Retinal pigment epithelial cell (primary cell): ENCODE measurements at regions not wholly inside any gene's neighbourhood (a gene's known extent, or its start where the extent isn't known, plus 50 kb on each side); places are given as distances from the start of the nearest gene placed in this dataset.
"Not testable (repeated sequence)": the region's sequence is repeated elsewhere in the genome, so short reads cannot be mapped to it uniquely, and the experiment has no call there.

Experiments
- DNase-seq: peaks from one replicate; pipeline ENCODE4 v3.0.0-alpha.2; 2010; ENCODE audit warnings: low read depth
- H3K4me3 ChIP-seq: 2 replicates; pipeline ENCODE4 v1.5.1; 2011; ENCODE audit warnings: mild to moderate bottlenecking, low read length, control low read depth, moderate library complexity
- TF ChIP-seq, protein P1 (sequence below): conservative IDR thresholded peaks from 2 replicates; pipeline ENCODE4 v1.5.1; 2011; ENCODE audit warnings: low read depth, low read length, control low read depth, inconsistent platforms

DNA sequence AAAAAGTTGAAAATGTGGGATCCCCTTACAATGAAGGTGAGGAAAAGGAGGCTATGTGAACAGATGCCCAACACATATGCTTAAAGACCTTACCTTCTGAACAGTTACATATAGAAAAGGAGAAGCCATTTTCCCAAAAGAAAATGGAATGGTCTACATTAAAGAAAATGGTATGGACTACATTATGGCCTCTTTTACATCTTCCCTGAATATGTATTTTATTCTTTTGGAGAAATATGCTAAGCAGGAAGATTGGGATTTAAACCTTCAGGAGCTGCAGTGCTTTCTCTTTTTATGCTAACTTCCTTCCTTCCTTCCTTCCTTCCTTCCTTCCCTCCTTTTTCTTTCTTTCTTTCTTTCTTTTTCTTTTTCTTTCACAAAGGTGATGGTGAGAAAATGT lies 155.4 kb downstream of the SEC23IP start:
- DNase-seq = no peak
- TF ChIP-seq, protein P1, sequence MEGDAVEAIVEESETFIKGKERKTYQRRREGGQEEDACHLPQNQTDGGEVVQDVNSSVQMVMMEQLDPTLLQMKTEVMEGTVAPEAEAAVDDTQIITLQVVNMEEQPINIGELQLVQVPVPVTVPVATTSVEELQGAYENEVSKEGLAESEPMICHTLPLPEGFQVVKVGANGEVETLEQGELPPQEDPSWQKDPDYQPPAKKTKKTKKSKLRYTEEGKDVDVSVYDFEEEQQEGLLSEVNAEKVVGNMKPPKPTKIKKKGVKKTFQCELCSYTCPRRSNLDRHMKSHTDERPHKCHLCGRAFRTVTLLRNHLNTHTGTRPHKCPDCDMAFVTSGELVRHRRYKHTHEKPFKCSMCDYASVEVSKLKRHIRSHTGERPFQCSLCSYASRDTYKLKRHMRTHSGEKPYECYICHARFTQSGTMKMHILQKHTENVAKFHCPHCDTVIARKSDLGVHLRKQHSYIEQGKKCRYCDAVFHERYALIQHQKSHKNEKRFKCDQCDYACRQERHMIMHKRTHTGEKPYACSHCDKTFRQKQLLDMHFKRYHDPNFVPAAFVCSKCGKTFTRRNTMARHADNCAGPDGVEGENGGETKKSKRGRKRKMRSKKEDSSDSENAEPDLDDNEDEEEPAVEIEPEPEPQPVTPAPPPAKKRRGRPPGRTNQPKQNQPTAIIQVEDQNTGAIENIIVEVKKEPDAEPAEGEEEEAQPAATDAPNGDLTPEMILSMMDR = no peak
- H3K4me3 ChIP-seq = no peak overlapping the region

- TF ChIP-seq, protein P1 = no peak
- DNase-seq = no peak
- H3K4me3 ChIP-seq = no peak overlapping the region
Measured at GRCh38 chr10:120048391-120048790, 155.9 kb downstream of the SEC23IP start.

DNA sequence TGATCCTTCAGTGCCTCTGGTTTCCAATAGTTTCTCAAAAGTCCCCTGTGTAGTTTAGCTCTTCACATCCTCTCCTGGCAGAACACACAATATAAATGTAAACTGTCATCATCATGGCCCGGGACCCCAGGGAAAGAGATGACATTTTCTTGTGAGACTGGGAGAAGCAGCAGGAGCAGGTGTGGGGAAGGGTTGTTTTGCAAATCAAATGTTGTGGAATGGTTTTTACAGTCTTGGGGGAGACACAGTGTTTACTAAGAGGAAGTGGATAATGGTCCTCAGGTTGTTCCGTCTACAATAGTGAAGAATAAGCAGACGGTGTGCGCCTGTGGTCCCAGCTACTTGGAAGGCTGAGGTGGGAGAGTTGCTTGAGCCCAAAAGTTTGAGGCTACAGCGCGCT lies 159.1 kb downstream of the SEC23IP start:
- no peak for DNase-seq
- TF ChIP-seq, protein P1 = no peak

GRCh38 chr10:120052964-120053702 lies 160.6 kb downstream of the SEC23IP start:
- TF ChIP-seq, protein P1 = no peak
- DNase-seq = no peak
- no peak overlapping the region for H3K4me3 ChIP-seq

More for the DNA sequence above, 159.1 kb downstream of the SEC23IP start:
- H3K4me3 ChIP-seq = no peak overlapping the region

DNA sequence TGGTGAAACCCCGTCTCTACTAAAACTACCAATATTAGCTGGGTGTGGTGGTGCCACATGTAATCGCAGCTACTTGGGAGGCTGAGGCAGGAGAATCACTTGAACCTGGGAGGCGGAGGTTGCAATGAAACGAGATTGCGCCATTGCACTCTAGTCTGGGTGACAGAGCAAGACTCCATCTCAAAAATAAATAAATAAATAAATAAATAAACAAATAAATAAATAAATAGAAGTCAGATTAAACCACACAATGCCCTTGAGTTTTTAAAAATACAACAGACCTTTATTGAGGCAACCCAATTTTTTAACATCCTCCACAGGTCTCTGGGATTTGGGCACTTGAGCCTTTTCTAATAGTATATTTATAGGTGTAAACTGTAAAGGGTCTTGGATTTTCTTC lies 167.3 kb downstream of the SEC23IP start:
- not testable (repeated sequence) for DNase-seq, H3K4me3 ChIP-seq

GRCh38 chr10:120067427-120067826 lies 174.9 kb downstream of the SEC23IP start:
- DNase-seq = no peak
- no peak overlapping the region for H3K4me3 ChIP-seq
- TF ChIP-seq, protein P1 = no peak

DNA sequence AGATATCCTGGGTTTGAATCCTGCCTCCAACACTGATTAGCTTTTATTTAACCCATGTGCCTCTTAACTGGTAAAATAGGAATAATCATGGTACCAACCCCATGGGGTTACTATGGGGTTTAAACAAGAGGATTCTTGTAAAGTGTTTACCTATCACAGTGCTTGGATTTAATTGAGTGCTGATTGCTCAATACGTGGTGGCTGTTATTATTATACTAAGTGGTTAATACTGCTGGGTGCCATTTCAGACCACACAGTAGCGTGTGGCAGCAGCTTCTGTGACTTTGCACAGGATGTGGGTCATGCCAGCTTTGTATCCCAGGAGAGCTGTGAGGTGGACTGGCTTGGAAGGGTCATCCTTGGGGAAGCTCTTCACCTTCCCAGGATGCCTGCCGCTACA lies 177.2 kb downstream of the SEC23IP start:
- TF ChIP-seq, protein P1 = no peak
- H3K4me3 ChIP-seq = no peak overlapping the region
- no peak for DNase-seq
